Mesenchymal stem cell (in vitro differentiated cells and primary cell): ENCODE measurements at regions not wholly inside any gene's neighbourhood (a gene's known extent, or its start where the extent isn't known, plus 50 kb on each side); places are given as distances from the start of the nearest gene placed in this dataset.
A peak's percentile ranks its signal among the peaks of the same experiment; 100 is the strongest.

ENCODE experiments used
- DNase-seq: peaks from one replicate; pipeline ENCODE4 v3.0.0-alpha.2; 2013
- H2AFZ ChIP-seq: one replicate; pipeline ENCODE4 v1.6.1; 2013; ENCODE audit warnings: low read depth, mild to moderate bottlenecking, control low read depth, inconsistent platforms, low read length, moderate library complexity
- H2AK5ac ChIP-seq: 2 replicates; pipeline ENCODE4 v1.6.1; 2013; ENCODE audit warnings: low read length, moderate library complexity, mild to moderate bottlenecking, inconsistent platforms; ENCODE audit not compliant: severe bottlenecking
- H2BK120ac ChIP-seq: one replicate; pipeline ENCODE4 v1.6.1; 2013; ENCODE audit warnings: low read depth, mild to moderate bottlenecking, inconsistent platforms, low read length, moderate library complexity
- H2BK12ac ChIP-seq, 2 experiments: one replicate each; pipeline ENCODE4 v1.6.1; 2013; ENCODE audit warnings: inconsistent platforms in 2 of 2, low read length in 2 of 2, mild to moderate bottlenecking in 2 of 2, moderate library complexity in 2 of 2, control low read depth in 1 of 2
- H2BK15ac ChIP-seq: one replicate; pipeline ENCODE4 v1.6.1; 2013; ENCODE audit warnings: mild to moderate bottlenecking, low read depth, inconsistent platforms; ENCODE audit not compliant: poor library complexity, severe bottlenecking
- H2BK5ac ChIP-seq: 2 replicates; pipeline ENCODE4 v1.6.1; 2013; ENCODE audit warnings: low read depth, mild to moderate bottlenecking, low read length, control low read depth, inconsistent platforms; ENCODE audit not compliant: poor library complexity, severe bottlenecking
- H3K14ac ChIP-seq, 2 experiments: one replicate each; pipeline ENCODE4 v1.6.1; 2013; ENCODE audit warnings: inconsistent platforms in 2 of 2, low read length in 2 of 2, control low read depth in 1 of 2, mild to moderate bottlenecking in 1 of 2, moderate library complexity in 1 of 2
- H3K18ac ChIP-seq, 2 experiments: one replicate each; pipeline ENCODE4 v1.6.1; 2013; ENCODE audit warnings: inconsistent platforms in 2 of 2, low read length in 2 of 2, control low read depth in 1 of 2, low read depth in 1 of 2, mild to moderate bottlenecking in 1 of 2
- H3K23ac ChIP-seq, 2 experiments: one replicate each; pipeline ENCODE4 v1.6.1; 2013; ENCODE audit warnings: inconsistent platforms in 2 of 2, low read length in 2 of 2, mild to moderate bottlenecking in 2 of 2, moderate library complexity in 2 of 2, control low read depth in 1 of 2
- H3K27ac ChIP-seq: 2 replicates; pipeline ENCODE4 v1.5.1; 2013; ENCODE audit warnings: mild to moderate bottlenecking, moderate library complexity, low read length, control low read depth, inconsistent platforms; ENCODE audit not compliant: poor library complexity, severe bottlenecking
- H3K27me3 ChIP-seq, 2 experiments: 2 replicates each; pipeline versions ENCODE4 v1.6.1 to v1.7.0; 2013; ENCODE audit warnings: low read length in 2 of 2, mild to moderate bottlenecking in 2 of 2, moderate library complexity in 2 of 2, control low read depth in 1 of 2, inconsistent platforms in 1 of 2; ENCODE audit not compliant: control insufficient read depth in 1 of 2, insufficient read depth in 1 of 2
- H3K36me3 ChIP-seq, 2 experiments: 2 replicates each; pipeline versions ENCODE4 v1.6.1 to v1.7.0; 2013; ENCODE audit warnings: low read length in 2 of 2, control low read depth in 1 of 2, inconsistent platforms in 1 of 2, low read depth in 1 of 2, mild to moderate bottlenecking in 1 of 2; ENCODE audit not compliant: insufficient read depth in 2 of 2, control insufficient read depth in 1 of 2
- H3K4ac ChIP-seq, 2 experiments: one replicate each; pipeline ENCODE4 v1.6.1; 2013; ENCODE audit warnings: inconsistent platforms in 2 of 2, low read length in 2 of 2, mild to moderate bottlenecking in 2 of 2, moderate library complexity in 2 of 2, control low read depth in 1 of 2, low read depth in 1 of 2
- H3K4me1 ChIP-seq: 2 replicates; pipeline ENCODE4 v1.6.1; 2013; ENCODE audit warnings: low read depth, low read length, control low read depth; ENCODE audit not compliant: control insufficient read depth, insufficient read depth
- H3K4me2 ChIP-seq: 2 replicates; pipeline ENCODE4 v1.6.1; 2013; ENCODE audit warnings: low read length, mild to moderate bottlenecking, inconsistent platforms; ENCODE audit not compliant: poor library complexity, severe bottlenecking
- H3K4me3 ChIP-seq, 2 experiments: 2 replicates each; pipeline versions ENCODE4 v1.5.1 to v1.7.0; 2013; ENCODE audit warnings: low read length in 2 of 2, mild to moderate bottlenecking in 2 of 2, control low read depth in 1 of 2, low read depth in 1 of 2; ENCODE audit not compliant: insufficient read depth in 1 of 2
- H3K79me1 ChIP-seq: replicated peaks from 2 replicates; pipeline ENCODE4 v1.6.1; 2013; ENCODE audit warnings: mild to moderate bottlenecking, control low read depth, low read length, inconsistent platforms; ENCODE audit not compliant: poor library complexity, severe bottlenecking
- H3K9ac ChIP-seq: 2 replicates; pipeline ENCODE4 v1.7.0; 2013; ENCODE audit warnings: mild to moderate bottlenecking, low read length, moderate library complexity
- H3K9me3 ChIP-seq: 2 replicates; pipeline ENCODE4 v1.7.0; 2013; ENCODE audit warnings: mild to moderate bottlenecking, low read length; ENCODE audit not compliant: control insufficient read depth
- H4K8ac ChIP-seq: one replicate; pipeline ENCODE4 v1.6.1; 2013; ENCODE audit warnings: inconsistent platforms, mild to moderate bottlenecking, low read length, moderate library complexity
- H4K91ac ChIP-seq: one replicate; pipeline ENCODE4 v1.6.1; 2013; ENCODE audit warnings: mild to moderate bottlenecking, low read length, inconsistent platforms
- WGBS: methylation state at CpG from one replicate; pipeline ENCODE4 v1.1.7; 2013; ENCODE audit warnings: mixed read lengths; 5-methylcytosine and 5-hydroxymethylcytosine counted together

DNA sequence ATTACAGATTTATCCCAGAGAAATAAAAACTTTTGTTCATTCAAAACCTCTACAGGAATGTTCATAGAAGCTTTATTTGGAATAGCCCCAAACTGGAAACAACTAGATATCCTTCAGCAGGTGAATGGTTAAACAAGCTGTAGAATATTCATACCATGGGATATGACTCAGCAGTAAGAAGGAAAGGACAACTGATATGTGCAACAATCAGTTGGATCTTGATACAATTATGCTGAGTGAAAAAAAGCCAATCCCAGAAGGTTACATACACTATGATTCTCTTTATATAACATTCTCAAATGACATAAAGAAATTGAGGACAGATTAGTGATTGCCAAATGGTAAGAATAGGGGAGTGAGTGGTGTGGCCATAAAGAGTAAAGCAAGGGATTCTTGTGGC is 376.7 kb downstream of the S1PR1 start:
- Histone ChIP-seq H2AK5ac (no peak overlapping the region), H3K4me1 (no peaks in the 10 kb centered on the region), H3K9me3 (peaks cover 17% of the 10 kb centered on the region), H2BK120ac (no peak overlapping the region), H3K4me3 (no peak overlapping the region), H4K91ac (no peak overlapping the region), H3K9ac (no peak overlapping the region), H3K36me3 (no peaks in the 10 kb centered on the region), H3K27ac (no peak overlapping the region), H3K18ac (no peak overlapping the region), H2BK15ac (no peak overlapping the region), H2AFZ (no peak overlapping the region), H3K23ac (no peak overlapping the region), H3K79me1 (no peaks in the 10 kb centered on the region), H3K27me3 (no peaks in the 10 kb centered on the region), H2BK12ac (no peak overlapping the region), H4K8ac (no peak overlapping the region), H3K4ac (no peak overlapping the region), H3K4me2 (no peak overlapping the region), H3K14ac (no peak overlapping the region), H2BK5ac (no peak overlapping the region)
- DNase-seq: peak; percentile 2

DNA sequence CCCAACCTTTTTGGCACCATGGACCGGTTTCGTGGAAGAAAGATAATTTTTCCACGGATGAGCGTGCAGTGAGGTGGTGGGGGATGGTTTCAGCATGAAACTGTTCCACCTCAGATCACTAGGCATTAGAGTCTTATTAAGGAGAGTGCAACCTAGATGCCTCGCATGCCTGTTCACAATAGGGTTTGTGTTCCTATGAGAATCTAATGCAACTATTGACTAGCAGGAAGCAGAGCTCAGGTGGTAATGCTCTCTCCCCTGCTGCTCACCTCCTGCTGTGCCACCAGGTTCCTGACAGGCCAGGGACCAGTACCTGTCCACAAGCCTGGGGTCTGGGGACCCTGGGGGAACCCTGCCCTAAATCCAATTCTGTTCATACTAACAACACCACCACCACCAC is 377.8 kb downstream of the OLFM3 start:
- no peaks in the 10 kb centered on the region for H3K4me1 ChIP-seq
- no peak overlapping the region for H3K4me2 ChIP-seq
- H2BK12ac ChIP-seq: no peak overlapping the region
- no peak overlapping the region for H3K18ac ChIP-seq
- H2BK5ac ChIP-seq: no peak overlapping the region
- H3K4me3 ChIP-seq: no peak overlapping the region
- no peak overlapping the region for H3K23ac ChIP-seq
- no peak overlapping the region for H3K4ac ChIP-seq
- no peak for DNase-seq
- WGBS: 87% methylated on average over 5 of the region's 5 CpGs
- H2AFZ ChIP-seq: no peak overlapping the region
- H3K9ac ChIP-seq: no peak overlapping the region
- H3K14ac ChIP-seq: no peak overlapping the region
- no peak overlapping the region for H3K27ac ChIP-seq
- no peak overlapping the region for H2BK120ac ChIP-seq
- H3K79me1 ChIP-seq: no peaks in the 10 kb centered on the region
- H2BK15ac ChIP-seq: no peak overlapping the region
- H3K9me3 ChIP-seq: no peaks in the 10 kb centered on the region
- no peaks in the 10 kb centered on the region for H3K36me3 ChIP-seq
- no peaks in the 10 kb centered on the region for H3K27me3 ChIP-seq
- H4K91ac ChIP-seq: no peak overlapping the region
- no peak overlapping the region for H4K8ac ChIP-seq
- H2AK5ac ChIP-seq: no peak overlapping the region

DNA sequence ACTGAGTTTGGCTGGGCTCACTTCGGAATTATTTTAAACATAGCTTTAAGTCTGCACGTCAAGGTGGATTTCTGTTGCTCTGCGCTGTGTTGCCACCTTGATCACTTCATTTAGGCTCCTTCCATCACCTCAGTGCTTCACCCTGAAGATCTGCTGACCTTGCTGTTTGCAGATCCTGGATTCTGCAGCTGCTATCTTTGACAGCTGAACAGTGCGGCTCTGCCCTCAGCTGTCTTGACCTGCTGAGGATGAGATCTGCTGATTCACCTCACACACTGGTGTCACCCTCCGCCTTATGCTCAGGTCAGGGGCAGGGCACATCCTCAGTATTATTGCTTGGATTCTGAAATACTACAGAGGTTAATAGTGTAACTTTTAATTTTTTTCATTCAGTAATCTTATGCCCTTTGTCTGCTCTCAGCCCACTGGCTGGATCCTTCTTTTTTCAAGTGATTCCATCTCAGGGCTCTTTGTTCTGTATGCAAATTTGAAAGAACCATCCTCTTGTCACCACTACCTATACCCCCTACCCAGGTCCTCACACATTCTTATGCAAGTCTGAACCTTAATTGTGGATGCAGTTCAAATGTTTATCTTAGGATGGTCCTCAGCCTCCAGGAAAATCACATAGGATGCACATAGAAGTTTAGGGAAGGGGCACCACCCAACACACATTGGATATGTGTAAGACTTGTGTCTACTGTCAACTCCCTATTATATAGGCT is 364.0 kb downstream of the OLFM3 start:
- no peak for DNase-seq
- Histone ChIP-seq H3K18ac (no peak overlapping the region), H3K9ac (no peak overlapping the region), H2AK5ac (no peak overlapping the region), H4K8ac (no peak overlapping the region), H3K4me2 (no peak overlapping the region), H3K79me1 (no peaks in the 10 kb centered on the region), H3K4me3 (no peak overlapping the region), H2BK120ac (no peak overlapping the region), H3K23ac (no peak overlapping the region), H3K36me3 (no peaks in the 10 kb centered on the region), H3K27ac (no peak overlapping the region), H2BK12ac (no peak overlapping the region), H3K4me1 (no peaks in the 10 kb centered on the region), H3K9me3 (no peaks in the 10 kb centered on the region), H3K4ac (no peak overlapping the region), H3K27me3 (no peaks in the 10 kb centered on the region), H2BK5ac (no peak overlapping the region), H2BK15ac (no peak overlapping the region), H2AFZ (no peak overlapping the region), H3K14ac (no peak overlapping the region), H4K91ac (no peak overlapping the region)
- 76% methylated on average over 4 of the region's 5 CpGs for WGBS

DNA sequence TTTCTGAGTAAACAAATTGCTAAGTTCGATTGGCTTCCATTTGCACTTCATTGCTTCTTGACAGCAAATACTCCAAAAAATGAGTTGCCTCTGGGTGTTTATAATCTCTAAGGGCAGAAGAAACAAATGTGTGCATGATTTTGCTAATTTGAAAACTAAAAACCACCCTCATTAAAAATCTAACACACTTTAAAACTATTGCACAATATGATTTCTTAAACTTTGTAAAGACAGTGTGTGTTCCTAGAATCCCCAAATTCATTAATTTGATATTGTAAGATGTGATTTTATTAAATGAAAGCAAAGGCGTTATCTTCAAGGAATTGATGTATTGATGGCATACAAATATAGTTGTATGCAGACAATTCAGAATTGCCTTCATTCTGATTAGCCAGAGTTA is 350.9 kb downstream of the OLFM3 start:
- H2BK5ac ChIP-seq: no peak overlapping the region
- WGBS: no CpG with 5 or more reads among the region's 2 CpGs
- H3K79me1 ChIP-seq: no peaks in the 10 kb centered on the region

More for the DNA sequence above, 350.9 kb downstream of the OLFM3 start:
- no peak overlapping the region for H3K14ac ChIP-seq
- no peak overlapping the region for H3K18ac ChIP-seq
- H2BK120ac ChIP-seq: no peak overlapping the region
- no peak overlapping the region for H3K23ac ChIP-seq
- no peak overlapping the region for H4K8ac ChIP-seq
- H3K9me3 ChIP-seq: no peaks in the 10 kb centered on the region
- H2AFZ ChIP-seq: no peak overlapping the region
- no peak for DNase-seq
- no peak overlapping the region for H3K4me2 ChIP-seq
- no peak overlapping the region for H3K9ac ChIP-seq
- no peaks in the 10 kb centered on the region for H3K36me3 ChIP-seq
- no peak overlapping the region for H2BK12ac ChIP-seq
- H3K4me3 ChIP-seq: no peak overlapping the region
- H3K4me1 ChIP-seq: no peaks in the 10 kb centered on the region
- H3K4ac ChIP-seq: no peak overlapping the region
- H3K27me3 ChIP-seq: no peaks in the 10 kb centered on the region
- no peak overlapping the region for H4K91ac ChIP-seq
- no peak overlapping the region for H3K27ac ChIP-seq
- no peak overlapping the region for H2AK5ac ChIP-seq
- no peak overlapping the region for H2BK15ac ChIP-seq
